Large intestine (tissue), 3 donors: ENCODE measurements at regions not wholly inside any gene's neighbourhood (a gene's known extent, or its start where the extent isn't known, plus 50 kb on each side); places are given as distances from the start of the nearest gene placed in this dataset.

Experiments
- DNase-seq, 2 donors: peaks; one replicate each; pipeline versions ENCODE4 v3.0.0 to v3.0.0-alpha.2; 2013
- H3K27ac ChIP-seq: one replicate; pipeline ENCODE4 v1.5.1; 2013; ENCODE audit warnings: low read length
- H3K27me3 ChIP-seq: 2 replicates; pipeline ENCODE4 v1.6.1; 2013; ENCODE audit warnings: low read length; ENCODE audit not compliant: control insufficient read depth, insufficient read depth
- H3K36me3 ChIP-seq: 2 replicates; pipeline ENCODE4 v1.6.1; 2013; ENCODE audit warnings: low read length; ENCODE audit not compliant: control insufficient read depth, insufficient read depth
- H3K4me1 ChIP-seq: one replicate; pipeline ENCODE4 v1.6.1; 2013; ENCODE audit warnings: low read length; ENCODE audit not compliant: control insufficient read depth, insufficient read depth
- H3K4me3 ChIP-seq: one replicate; pipeline ENCODE4 v1.5.1; 2013; ENCODE audit warnings: low read length
- H3K9me3 ChIP-seq: one replicate; pipeline ENCODE4 v1.6.1; 2013; ENCODE audit warnings: mild to moderate bottlenecking, low read depth, low read length, moderate library complexity; ENCODE audit not compliant: control insufficient read depth
- WGBS: methylation state at CpG from one replicate; pipeline ENCODE4 v1.1.5; 2013; ENCODE audit warnings: low lambda C conversion rate; ENCODE audit not compliant: insufficient coverage; 5-methylcytosine and 5-hydroxymethylcytosine counted together

GRCh38 chr22:49298834-49299750 lies 528.6 kb downstream of the BRD1 start:
- no CpG with 5 or more reads among the region's 34 CpGs for WGBS
- no peaks in the 10 kb centered on the region for H3K4me1 ChIP-seq
- H3K27me3 ChIP-seq: no peaks in the 10 kb centered on the region
- no peak for DNase-seq
- peaks cover 3% of the 10 kb centered on the region for H3K9me3 ChIP-seq
- no peak overlapping the region for H3K4me3 ChIP-seq
- H3K27ac ChIP-seq: no peak overlapping the region
- H3K36me3 ChIP-seq: no peaks in the 10 kb centered on the region

GRCh38 chr22:49297871-49298721 lies 529.6 kb downstream of the BRD1 start:
- H3K4me1 ChIP-seq: no peaks in the 10 kb centered on the region
- no peak for DNase-seq
- H3K4me3 ChIP-seq: no peak overlapping the region
- WGBS: no CpG with 5 or more reads among the region's 39 CpGs
- no peaks in the 10 kb centered on the region for H3K36me3 ChIP-seq
- peaks cover 3% of the 10 kb centered on the region for H3K9me3 ChIP-seq
- no peak overlapping the region for H3K27ac ChIP-seq
- no peaks in the 10 kb centered on the region for H3K27me3 ChIP-seq

DNA sequence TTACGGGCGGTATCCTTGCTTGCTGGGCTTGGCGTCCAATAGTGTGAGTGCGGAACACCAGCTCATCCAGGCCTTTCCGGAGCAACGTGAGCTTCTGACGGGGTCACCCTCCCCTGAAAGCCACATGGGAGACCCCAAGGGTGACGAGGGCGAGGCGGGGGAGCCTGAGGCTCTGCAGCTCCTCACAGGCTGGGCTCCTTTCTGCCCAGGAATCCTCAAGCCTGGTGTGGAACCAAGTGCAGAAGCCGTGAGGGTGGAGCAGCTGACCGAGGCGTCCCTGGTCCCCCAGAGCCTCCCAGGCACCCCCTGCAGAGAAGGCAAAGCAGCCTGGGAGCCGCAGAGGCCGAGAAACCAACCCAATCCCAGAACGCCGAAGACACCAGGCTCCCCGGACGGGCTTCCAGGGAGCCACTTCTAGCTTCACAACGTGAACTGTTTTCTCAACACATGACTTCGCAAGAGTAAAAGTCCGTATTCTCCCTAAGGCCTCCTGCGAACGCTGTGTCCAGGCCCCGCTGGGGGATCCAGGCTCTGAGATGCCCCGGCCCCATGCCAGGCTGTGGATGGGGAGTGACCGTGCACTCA lies 530.3 kb downstream of the BRD1 start:
- H3K4me1 ChIP-seq: no peaks in the 10 kb centered on the region
- H3K27me3 ChIP-seq: no peaks in the 10 kb centered on the region
- H3K4me3 ChIP-seq: no peak overlapping the region
- no peak for DNase-seq
- H3K27ac ChIP-seq: no peak overlapping the region
- no CpG with 5 or more reads among the region's 27 CpGs for WGBS
- peaks cover 3% of the 10 kb centered on the region for H3K9me3 ChIP-seq
- no peaks in the 10 kb centered on the region for H3K36me3 ChIP-seq

- DNase-seq: no peak
- Histone ChIP-seq H3K9me3 (peaks cover 3% of the 10 kb centered on the region), H3K36me3 (no peaks in the 10 kb centered on the region), H3K4me3 (no peak overlapping the region), H3K27ac (no peak overlapping the region), H3K4me1 (no peaks in the 10 kb centered on the region), H3K27me3 (no peaks in the 10 kb centered on the region)
- no CpG with 5 or more reads among the region's 11 CpGs for WGBS
Observed at GRCh38 chr22:49296561-49296960, 531.1 kb downstream of the BRD1 start.

DNA sequence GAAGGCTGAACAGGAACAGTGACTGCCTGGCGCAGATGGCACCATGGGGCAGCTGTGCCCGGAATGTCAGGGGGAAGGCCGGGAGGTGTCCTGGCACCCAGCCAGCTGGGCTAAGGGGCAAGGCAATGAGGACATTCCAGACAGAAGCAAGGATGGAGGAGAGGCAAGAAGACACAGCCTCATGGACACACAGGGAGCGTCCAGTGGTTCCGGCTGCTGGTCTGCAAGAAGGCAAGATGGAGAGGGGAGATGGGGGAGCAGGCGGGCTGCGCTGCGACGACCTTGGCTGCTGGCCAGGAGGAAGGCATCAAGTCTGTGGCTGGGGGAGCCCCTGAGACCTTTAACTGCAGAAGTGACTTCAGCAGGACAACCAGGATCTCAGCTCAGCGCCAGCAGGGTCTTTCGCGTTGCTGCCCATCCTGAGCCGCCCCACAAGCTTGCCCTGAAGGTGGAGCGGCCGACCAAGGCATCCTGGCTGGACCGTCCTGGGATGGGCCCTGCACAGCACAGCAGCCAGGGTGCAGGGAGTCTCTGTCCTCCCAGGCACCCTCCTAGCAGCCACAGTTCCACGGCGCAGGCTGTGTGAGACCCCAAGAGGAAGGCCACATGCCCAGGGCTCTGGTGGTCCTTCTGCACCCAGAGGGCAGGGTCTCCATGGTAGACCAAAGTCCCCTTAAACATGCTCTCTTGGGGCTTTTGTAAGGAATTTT lies 531.7 kb downstream of the BRD1 start:
- H3K27ac ChIP-seq: no peak overlapping the region
- WGBS: no CpG with 5 or more reads among the region's 18 CpGs
- H3K4me3 ChIP-seq: no peak overlapping the region
- no peak for DNase-seq
- H3K27me3 ChIP-seq: no peaks in the 10 kb centered on the region
- H3K4me1 ChIP-seq: no peaks in the 10 kb centered on the region
- peaks cover 3% of the 10 kb centered on the region for H3K9me3 ChIP-seq
- H3K36me3 ChIP-seq: no peaks in the 10 kb centered on the region

GRCh38 chr22:49295465-49295743 lies 532.3 kb downstream of the BRD1 start:
- Histone ChIP-seq H3K9me3 (peaks cover 3% of the 10 kb centered on the region), H3K27me3 (no peaks in the 10 kb centered on the region), H3K36me3 (no peaks in the 10 kb centered on the region), H3K4me3 (no peak overlapping the region), H3K4me1 (no peaks in the 10 kb centered on the region), H3K27ac (no peak overlapping the region)
- no peak for DNase-seq
- no CpG with 5 or more reads among the region's 5 CpGs for WGBS

DNA sequence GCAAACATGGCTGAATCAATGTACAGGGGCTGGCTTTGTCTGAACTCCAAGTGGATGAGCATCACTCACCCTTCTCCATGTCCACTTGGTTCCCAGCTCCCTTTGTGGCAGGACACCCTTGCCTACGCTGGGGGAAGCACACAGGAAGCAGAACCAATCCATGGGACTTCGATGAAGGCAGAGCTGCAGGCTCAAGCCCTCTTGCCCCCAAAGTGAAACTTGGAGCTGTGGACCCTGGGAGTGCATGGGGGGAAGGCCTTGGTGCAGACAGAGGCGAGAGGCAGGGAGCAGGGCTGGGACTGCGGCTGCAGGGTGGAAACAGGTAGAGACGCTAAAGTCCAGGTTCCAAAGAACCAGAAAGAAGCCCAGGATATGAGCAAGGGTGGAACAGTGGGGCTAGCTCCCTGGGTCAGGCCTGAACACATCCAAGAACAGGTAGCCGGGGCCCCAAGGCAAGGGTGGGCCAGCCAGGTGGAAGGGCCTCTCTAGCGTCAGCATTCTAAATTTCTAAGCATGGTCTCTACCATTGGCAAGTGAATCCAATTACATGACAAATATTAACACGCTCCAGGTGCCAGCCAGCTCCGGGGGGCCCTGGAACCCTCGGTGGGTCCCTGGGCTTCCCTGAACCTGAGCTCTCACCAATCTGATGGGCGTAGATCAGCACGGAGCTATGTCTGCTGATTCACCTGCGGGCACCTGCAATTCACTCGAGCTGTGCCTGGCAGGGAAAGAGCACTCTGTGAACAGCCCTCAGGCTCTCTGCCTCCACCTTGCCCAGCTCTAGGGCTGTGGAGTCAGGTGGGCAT lies 532.8 kb downstream of the BRD1 start:
- Histone ChIP-seq H3K4me1 (no peaks in the 10 kb centered on the region), H3K36me3 (no peaks in the 10 kb centered on the region), H3K4me3 (no peak overlapping the region), H3K27me3 (no peaks in the 10 kb centered on the region), H3K27ac (no peak overlapping the region), H3K9me3 (peaks cover 3% of the 10 kb centered on the region)
- WGBS: no CpG with 5 or more reads among the region's 14 CpGs
- DNase-seq: no peak

GRCh38 chr22:49292909-49293308 lies 534.8 kb downstream of the BRD1 start:
- no peak for DNase-seq

GRCh38 chr22:49291781-49292180 lies 535.9 kb downstream of the BRD1 start:
- peaks cover 3% of the 10 kb centered on the region for H3K9me3 ChIP-seq
- no peak for DNase-seq
- H3K27me3 ChIP-seq: no peaks in the 10 kb centered on the region
- no peaks in the 10 kb centered on the region for H3K36me3 ChIP-seq
- no peaks in the 10 kb centered on the region for H3K4me1 ChIP-seq
- no peak overlapping the region for H3K27ac ChIP-seq
- no peak overlapping the region for H3K4me3 ChIP-seq
- WGBS: no CpG with 5 or more reads among the region's 5 CpGs

More at GRCh38 chr22:49292909-49293308, 534.8 kb downstream of the BRD1 start:
- H3K9me3 ChIP-seq: peaks cover 3% of the 10 kb centered on the region
- H3K4me1 ChIP-seq: no peaks in the 10 kb centered on the region
- no peaks in the 10 kb centered on the region for H3K27me3 ChIP-seq
- H3K27ac ChIP-seq: no peak overlapping the region
- H3K36me3 ChIP-seq: no peaks in the 10 kb centered on the region
- whole genome bisulfite sequencing: no CpG with 5 or more reads among the region's 5 CpGs
- H3K4me3 ChIP-seq: no peak overlapping the region
